Neutrophil (primary cell): ENCODE measurements at regions not wholly inside any gene's neighbourhood (a gene's known extent, or its start where the extent isn't known, plus 50 kb on each side); places are given as distances from the start of the nearest gene placed in this dataset.

Source experiments
- H3K27ac ChIP-seq: fragments of 200-600 bp; sonication (generic); 2 replicates; pipeline ENCODE4 v1.5.1; 2016; ENCODE audit warnings: mild to moderate bottlenecking, moderate library complexity
- H3K27me3 ChIP-seq: fragments of 200-600 bp; sonication (generic); 2 replicates; pipeline ENCODE4 v1.6.0; 2016; ENCODE audit warnings: mild to moderate bottlenecking
- H3K36me3 ChIP-seq: fragments of 200-600 bp; sonication (generic); 2 replicates; pipeline ENCODE4 v1.5.1; 2017
- H3K4me1 ChIP-seq, 2 experiments: fragments of 200-600 bp in 1 of 2; sonication (generic) in 1 of 2; 1 replicate in 1 of 2; 2 replicates in 1 of 2; pipeline versions ENCODE4 v1.5.1 to v1.6.1; 2013 to 2016; ENCODE audit warnings: low read depth in 1 of 2, low read length in 1 of 2, mild to moderate bottlenecking in 1 of 2, moderate library complexity in 1 of 2; ENCODE audit not compliant: control insufficient read depth in 1 of 2, insufficient read depth in 1 of 2
- H3K4me3 ChIP-seq, 2 experiments: fragments of 200-600 bp in 1 of 2; sonication (generic) in 1 of 2; 1 replicate in 1 of 2; 2 replicates in 1 of 2; pipeline ENCODE4 v1.5.1; 2013 to 2016; ENCODE audit warnings: low read depth in 1 of 2, low read length in 1 of 2, mild to moderate bottlenecking in 1 of 2, moderate library complexity in 1 of 2
- H3K9me3 ChIP-seq: fragments of 200-600 bp; sonication (generic); 2 replicates; pipeline ENCODE4 v1.5.1; 2016
- TF ChIP-seq, protein P1 (sequence below): fragments of 200-600 bp; sonication (generic); IDR thresholded peaks from 2 replicates; pipeline ENCODE4 v1.5.1; 2016; ENCODE audit warnings: antibody characterized with exemption

DNA sequence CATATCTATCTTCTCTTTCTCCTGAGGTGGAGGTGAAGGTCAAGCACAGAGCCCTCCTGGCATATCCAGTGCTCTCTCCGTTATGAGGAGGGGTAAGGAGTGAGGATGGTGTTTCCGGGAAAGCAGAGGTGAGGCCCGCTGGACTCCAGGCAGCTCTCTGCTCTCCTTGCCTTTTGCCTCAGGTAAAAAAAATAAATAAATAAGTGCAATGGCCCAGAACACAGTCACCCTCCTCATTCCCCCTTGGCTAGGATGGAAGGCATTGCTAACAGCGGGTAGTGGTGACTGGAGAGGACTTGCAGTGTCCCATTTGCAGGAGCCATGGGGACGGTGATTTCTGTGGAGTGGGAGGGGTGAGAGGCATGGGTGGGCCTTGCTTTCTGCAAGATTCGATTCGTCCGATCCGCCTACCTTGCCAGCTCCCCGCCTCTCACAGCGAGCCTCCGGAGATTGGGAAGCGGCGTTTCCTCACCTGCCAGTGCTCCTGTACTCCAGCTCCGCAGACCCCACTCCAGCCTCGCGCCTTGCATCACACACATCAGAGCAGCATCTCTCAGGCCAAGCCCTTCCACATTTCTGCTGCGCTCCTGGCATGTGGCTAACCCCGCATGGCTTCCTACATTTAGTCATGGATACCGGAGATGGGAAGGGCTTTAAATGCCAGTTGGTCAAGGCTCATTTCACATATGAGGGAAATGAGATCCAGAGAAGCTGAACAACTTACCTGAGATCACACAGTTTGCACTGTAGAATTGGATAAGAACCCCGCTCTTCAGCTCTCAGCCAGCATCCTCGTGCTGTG is 155.2 kb downstream of the VAPA start:
- Histone ChIP-seq H3K36me3 (no peaks in the 10 kb centered on the region), H3K27me3 (peaks cover 3% of the 10 kb centered on the region), H3K27ac (no peak overlapping the region), H3K4me3 (no peak overlapping the region), H3K9me3 (no peaks in the 10 kb centered on the region), H3K4me1 (no peaks in the 10 kb centered on the region)
- TF ChIP-seq, protein P1, sequence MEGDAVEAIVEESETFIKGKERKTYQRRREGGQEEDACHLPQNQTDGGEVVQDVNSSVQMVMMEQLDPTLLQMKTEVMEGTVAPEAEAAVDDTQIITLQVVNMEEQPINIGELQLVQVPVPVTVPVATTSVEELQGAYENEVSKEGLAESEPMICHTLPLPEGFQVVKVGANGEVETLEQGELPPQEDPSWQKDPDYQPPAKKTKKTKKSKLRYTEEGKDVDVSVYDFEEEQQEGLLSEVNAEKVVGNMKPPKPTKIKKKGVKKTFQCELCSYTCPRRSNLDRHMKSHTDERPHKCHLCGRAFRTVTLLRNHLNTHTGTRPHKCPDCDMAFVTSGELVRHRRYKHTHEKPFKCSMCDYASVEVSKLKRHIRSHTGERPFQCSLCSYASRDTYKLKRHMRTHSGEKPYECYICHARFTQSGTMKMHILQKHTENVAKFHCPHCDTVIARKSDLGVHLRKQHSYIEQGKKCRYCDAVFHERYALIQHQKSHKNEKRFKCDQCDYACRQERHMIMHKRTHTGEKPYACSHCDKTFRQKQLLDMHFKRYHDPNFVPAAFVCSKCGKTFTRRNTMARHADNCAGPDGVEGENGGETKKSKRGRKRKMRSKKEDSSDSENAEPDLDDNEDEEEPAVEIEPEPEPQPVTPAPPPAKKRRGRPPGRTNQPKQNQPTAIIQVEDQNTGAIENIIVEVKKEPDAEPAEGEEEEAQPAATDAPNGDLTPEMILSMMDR: no peak

DNA sequence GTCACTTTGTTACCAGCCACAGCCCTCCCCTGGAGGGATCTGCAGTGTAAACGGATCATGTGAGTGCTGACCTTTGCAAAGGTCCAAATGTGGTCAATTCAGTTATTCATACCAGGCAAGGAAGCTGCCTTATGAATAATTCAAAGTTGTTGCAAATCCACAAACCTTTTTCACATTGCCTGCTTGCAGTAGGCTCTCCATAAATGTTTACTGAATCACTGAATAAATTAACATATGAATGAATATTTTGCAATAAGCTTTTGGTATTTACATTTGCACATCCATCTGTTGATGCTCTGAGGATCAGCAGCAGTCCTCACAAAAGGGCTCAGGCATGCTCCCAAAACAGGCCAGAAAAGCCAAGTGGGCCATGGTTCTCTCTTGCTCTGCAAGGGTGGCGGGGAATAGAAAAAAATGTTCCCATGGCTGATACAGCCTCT is 156.8 kb downstream of the VAPA start:
- Histone ChIP-seq H3K27me3 (peaks cover 15% of the 10 kb centered on the region), H3K4me1 (no peaks in the 10 kb centered on the region), H3K4me3 (no peak overlapping the region), H3K27ac (no peak overlapping the region), H3K9me3 (no peaks in the 10 kb centered on the region), H3K36me3 (no peaks in the 10 kb centered on the region)
- TF ChIP-seq, protein P1: no peak

DNA sequence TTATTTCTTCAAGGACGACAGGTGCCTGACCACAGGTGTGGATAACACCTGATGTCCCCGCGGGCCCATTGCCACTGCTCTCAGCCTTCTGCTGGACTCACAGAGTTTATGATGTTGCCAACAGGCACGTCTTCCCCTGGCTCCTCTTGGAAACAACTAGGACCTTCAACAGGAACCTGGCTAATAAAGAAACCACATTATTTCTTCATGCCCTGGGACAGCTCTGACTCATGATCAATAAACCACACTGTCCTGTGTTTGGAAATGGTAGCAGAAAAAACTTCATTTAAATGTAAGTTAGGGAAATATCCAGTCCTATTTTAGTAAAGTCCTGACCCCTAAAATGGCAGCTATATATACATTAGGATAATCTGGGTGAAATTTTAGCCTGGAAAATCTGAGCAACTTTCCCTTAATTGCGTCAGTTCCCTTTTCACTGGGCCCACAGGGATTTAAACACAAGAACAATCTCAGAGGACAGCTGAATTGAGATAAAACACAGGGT is 158.9 kb downstream of the VAPA start:
- H3K4me1 ChIP-seq: no peaks in the 10 kb centered on the region
- TF ChIP-seq, protein P1: no peak
- H3K4me3 ChIP-seq: no peak overlapping the region
- H3K27ac ChIP-seq: no peak overlapping the region
- H3K9me3 ChIP-seq: no peaks in the 10 kb centered on the region
- H3K27me3 ChIP-seq: peaks cover 15% of the 10 kb centered on the region
- H3K36me3 ChIP-seq: no peaks in the 10 kb centered on the region

DNA sequence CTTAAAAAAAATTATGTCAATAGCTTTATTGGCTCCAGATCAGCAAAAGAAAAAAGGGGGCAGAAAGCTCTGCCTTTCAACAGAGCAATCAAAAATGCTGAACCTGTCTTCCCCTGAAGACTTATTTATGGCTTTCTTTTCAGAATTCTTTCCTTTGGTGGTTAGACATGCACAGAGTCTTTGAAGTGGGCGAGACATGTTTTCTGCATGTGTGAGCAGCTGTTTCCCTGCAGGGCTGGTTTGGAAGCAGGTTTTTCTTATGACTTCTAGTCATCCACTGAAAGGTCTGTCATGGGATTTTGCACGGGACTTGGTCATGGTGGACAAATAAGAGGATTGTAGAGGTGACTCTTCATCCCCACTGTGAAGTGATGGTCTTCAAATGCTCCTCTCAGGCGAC is 160.3 kb downstream of the VAPA start:
- Histone ChIP-seq H3K27me3 (peaks cover 15% of the 10 kb centered on the region), H3K36me3 (no peaks in the 10 kb centered on the region), H3K27ac (no peak overlapping the region), H3K9me3 (no peaks in the 10 kb centered on the region), H3K4me1 (no peaks in the 10 kb centered on the region), H3K4me3 (no peak overlapping the region)
- TF ChIP-seq, protein P1: no peak

- no peak overlapping the region for H3K4me3 ChIP-seq
- H3K4me1 ChIP-seq: no peaks in the 10 kb centered on the region
- TF ChIP-seq, protein P1: no peak
- H3K27me3 ChIP-seq: peaks cover 15% of the 10 kb centered on the region
- no peaks in the 10 kb centered on the region for H3K9me3 ChIP-seq
- no peak overlapping the region for H3K27ac ChIP-seq
- no peaks in the 10 kb centered on the region for H3K36me3 ChIP-seq
Observed at GRCh38 chr18:10074728-10075127, 160.9 kb downstream of the VAPA start.
